H9 (cell line): ENCODE measurements at regions not wholly inside any gene's neighbourhood (a gene's known extent, or its start where the extent isn't known, plus 50 kb on each side); places are given as distances from the start of the nearest gene placed in this dataset.

ENCODE experiments used
- DNase-seq: peaks from one replicate; pipeline ENCODE4 v3.0.0-alpha.2; 2017
- H2AFZ ChIP-seq: one replicate; pipeline ENCODE4 v1.6.1; 2013; ENCODE audit warnings: mild to moderate bottlenecking, low read length, control low read depth, moderate library complexity
- H2AK5ac ChIP-seq: 2 replicates; pipeline ENCODE4 v1.6.1; 2013; ENCODE audit warnings: low read length, control low read depth, mixed read lengths; ENCODE audit not compliant: insufficient read length
- H2BK120ac ChIP-seq: one replicate; pipeline ENCODE4 v1.6.1; 2013; ENCODE audit warnings: low read depth, mild to moderate bottlenecking, low read length, control low read depth, inconsistent platforms; ENCODE audit not compliant: poor library complexity, severe bottlenecking
- H2BK12ac ChIP-seq: 2 replicates; pipeline ENCODE4 v1.6.1; 2013; ENCODE audit warnings: low read length, control low read depth, mixed read lengths, low read depth; ENCODE audit not compliant: insufficient read length
- H2BK15ac ChIP-seq: 2 replicates; pipeline ENCODE4 v1.6.1; 2013; ENCODE audit warnings: low read depth, low read length, control low read depth
- H2BK20ac ChIP-seq: one replicate; pipeline ENCODE4 v1.6.1; 2013; ENCODE audit warnings: low read depth, mild to moderate bottlenecking, low read length, control low read depth, inconsistent platforms; ENCODE audit not compliant: poor library complexity, severe bottlenecking
- H2BK5ac ChIP-seq: 2 replicates; pipeline ENCODE4 v1.6.1; 2013; ENCODE audit warnings: low read length, control low read depth, mixed read lengths; ENCODE audit not compliant: insufficient read length
- H3K14ac ChIP-seq: 2 replicates; pipeline ENCODE4 v1.6.1; 2013; ENCODE audit warnings: low read length, control low read depth; ENCODE audit not compliant: insufficient read depth
- H3K18ac ChIP-seq: 2 replicates; pipeline ENCODE4 v1.6.1; 2013; ENCODE audit warnings: low read depth, mild to moderate bottlenecking, mixed read lengths, low read length, control low read depth; ENCODE audit not compliant: insufficient read length
- H3K23ac ChIP-seq: 2 replicates; pipeline ENCODE4 v1.6.1; 2013; ENCODE audit warnings: low read length, control low read depth, mixed read lengths, low read depth; ENCODE audit not compliant: insufficient read length
- H3K23me2 ChIP-seq: 2 replicates; pipeline ENCODE4 v1.6.1; 2013; ENCODE audit warnings: low read depth, mild to moderate bottlenecking, mixed read lengths, low read length, control low read depth; ENCODE audit not compliant: insufficient read length, poor library complexity, severe bottlenecking
- H3K27ac ChIP-seq: 2 replicates; pipeline ENCODE4 v1.5.1; 2013; ENCODE audit warnings: low read length, control low read depth, mixed read lengths, low read depth; ENCODE audit not compliant: insufficient read length
- H3K27me3 ChIP-seq: 2 replicates; pipeline ENCODE4 v1.6.1; 2013; ENCODE audit warnings: low read length, control low read depth, inconsistent platforms; ENCODE audit not compliant: insufficient read depth
- H3K4ac ChIP-seq: 2 replicates; pipeline ENCODE4 v1.6.1; 2013; ENCODE audit warnings: low read depth, mild to moderate bottlenecking, control low read depth, inconsistent platforms, low read length, moderate library complexity
- H3K4me1 ChIP-seq: 2 replicates; pipeline ENCODE4 v1.6.1; 2013; ENCODE audit warnings: low read length, control low read depth, inconsistent platforms; ENCODE audit not compliant: insufficient read depth
- H3K4me2 ChIP-seq: 2 replicates; pipeline ENCODE4 v1.6.1; 2013; ENCODE audit warnings: low read length, control low read depth, mixed read lengths; ENCODE audit not compliant: insufficient read length, insufficient read depth
- H3K56ac ChIP-seq: 2 replicates; pipeline ENCODE4 v1.6.1; 2013; ENCODE audit warnings: low read depth, mild to moderate bottlenecking, mixed read lengths, low read length, control low read depth; ENCODE audit not compliant: insufficient read length
- H3K79me1 ChIP-seq: 2 replicates; pipeline ENCODE4 v1.6.1; 2013; ENCODE audit warnings: low read depth, mild to moderate bottlenecking, moderate library complexity, low read length, control low read depth, inconsistent platforms; ENCODE audit not compliant: insufficient read depth, poor library complexity, severe bottlenecking
- H3K79me2 ChIP-seq: 2 replicates; pipeline ENCODE4 v1.6.1; 2013; ENCODE audit warnings: low read length, control low read depth, inconsistent platforms; ENCODE audit not compliant: insufficient read depth
- H3K9ac ChIP-seq: 2 replicates; pipeline ENCODE4 v1.6.1; 2013; ENCODE audit warnings: low read length, control low read depth, mixed read lengths; ENCODE audit not compliant: insufficient read length; ENCODE audit errors: extremely low read depth
- H3K9me3 ChIP-seq: one replicate; pipeline ENCODE4 v1.6.1; 2013; ENCODE audit warnings: low read depth, low read length, inconsistent platforms; ENCODE audit not compliant: control insufficient read depth
- H3T11ph ChIP-seq: one replicate; pipeline ENCODE4 v1.6.1; 2013; ENCODE audit warnings: mild to moderate bottlenecking, low read length, control low read depth, inconsistent platforms
- H4K20me1 ChIP-seq: one replicate; pipeline ENCODE4 v1.6.1; 2013; ENCODE audit not compliant: control insufficient read depth, insufficient read length, insufficient read depth
- H4K5ac ChIP-seq: 2 replicates; pipeline ENCODE4 v1.6.1; 2013; ENCODE audit warnings: low read depth, mild to moderate bottlenecking, mixed read lengths, low read length, control low read depth; ENCODE audit not compliant: insufficient read length
- H4K8ac ChIP-seq: replicated peaks from 2 replicates; pipeline ENCODE4 v1.6.1; 2013; ENCODE audit warnings: low read length, control low read depth, mixed read lengths, low read depth; ENCODE audit not compliant: insufficient read length
- H4K91ac ChIP-seq: 2 replicates; pipeline ENCODE4 v1.6.1; 2013; ENCODE audit warnings: low read depth, mild to moderate bottlenecking, moderate library complexity, mixed read lengths, low read length, control low read depth; ENCODE audit not compliant: insufficient read length
- H3K27ac Mint-ChIP-seq, 3 experiments: 2 replicates in 2 of 3; 3 replicates in 1 of 3; pipeline ENCODE4 v1.8.0; 2020 to 2021; ENCODE audit warnings: mixed read lengths in 3 of 3, mild to moderate bottlenecking in 1 of 3, moderate library complexity in 1 of 3
- H3K27me3 Mint-ChIP-seq: 2 replicates; pipeline ENCODE4 v1.8.0; 2021; ENCODE audit warnings: low read depth, mild to moderate bottlenecking, moderate library complexity, mixed read lengths
- H3K36me3 Mint-ChIP-seq, 3 experiments: 2 replicates in 2 of 3; 3 replicates in 1 of 3; pipeline ENCODE4 v1.8.0; 2020 to 2021; ENCODE audit warnings: low read depth in 3 of 3, mixed read lengths in 3 of 3; ENCODE audit not compliant: insufficient read depth in 1 of 3
- H3K4me1 Mint-ChIP-seq, 2 experiments: 2 replicates each; pipeline ENCODE4 v1.8.0; 2020; ENCODE audit warnings: mixed read lengths in 2 of 2
- H3K4me3 Mint-ChIP-seq, 2 experiments: 2 replicates in 1 of 2; 3 replicates in 1 of 2; pipeline ENCODE4 v1.8.0; 2020 to 2021; ENCODE audit warnings: mild to moderate bottlenecking in 2 of 2, mixed read lengths in 2 of 2, moderate library complexity in 1 of 2
- H3K9me3 Mint-ChIP-seq, 2 experiments: 2 replicates in 1 of 2; 3 replicates in 1 of 2; pipeline ENCODE4 v1.8.0; 2020; ENCODE audit warnings: mild to moderate bottlenecking in 2 of 2, mixed read lengths in 2 of 2, moderate library complexity in 1 of 2
- WGBS: extraction: QIAGEN DNeasy Blood & Tissue Kit; methylation state at CpG from one replicate; pipeline ENCODE4 v1.1.7; 2013; ENCODE audit warnings: missing lambda C conversion rate, low lambda C conversion rate, mixed read lengths; ENCODE audit not compliant: insufficient read length; ENCODE audit errors: extremely low coverage; 5-methylcytosine and 5-hydroxymethylcytosine counted together
- TF ChIP-seq, protein P1 (sequence below): fragments of 200-600 bp; sonication (generic); conservative IDR thresholded peaks from 3 replicates; pipeline ENCODE4 v1.8.0; 2021; ENCODE audit warnings: antibody characterized with exemption, mild to moderate bottlenecking

DNA sequence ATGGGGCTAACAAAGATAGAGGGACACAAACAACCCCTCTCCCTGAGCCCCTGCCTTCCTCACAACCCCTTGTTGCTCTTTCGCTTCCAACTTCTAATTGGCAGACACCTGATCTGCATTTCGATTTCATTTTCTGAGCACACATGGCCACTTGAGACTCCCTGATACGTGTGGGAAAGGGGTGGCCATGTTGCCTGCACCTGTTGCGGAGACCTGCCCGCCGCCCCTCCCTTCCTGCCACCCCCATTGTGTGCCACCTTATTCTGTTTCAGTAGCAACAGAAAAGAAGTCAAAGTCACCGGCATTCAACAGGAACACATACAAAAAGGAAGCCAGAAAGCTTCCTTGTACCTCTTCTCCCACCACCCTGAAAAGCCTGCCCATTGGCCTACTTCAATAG lies 254.7 kb upstream of the SOX9 start:
- no peaks in the 10 kb centered on the region for H3K23me2 ChIP-seq
- no peaks in the 10 kb centered on the region for H3K4me1 ChIP-seq
- H3K23ac ChIP-seq: no peak overlapping the region
- peaks cover 2% of the 10 kb centered on the region; the same call in 1 of the 2 replicates for H3K27me3 Mint-ChIP-seq
- H3K9me3 Mint-ChIP-seq: no peaks in the 10 kb centered on the region
- no peaks in the 10 kb centered on the region for H3K9me3 ChIP-seq
- no peak overlapping the region for H3K18ac ChIP-seq
- H2BK15ac ChIP-seq: no peak overlapping the region
- no peak overlapping the region for H4K91ac ChIP-seq
- no peaks in the 10 kb centered on the region for H3K79me1 ChIP-seq
- no peak overlapping the region for H4K5ac ChIP-seq
- no peak overlapping the region for H2AK5ac ChIP-seq
- no peak overlapping the region for H3T11ph ChIP-seq
- no peak overlapping the region for H2BK20ac ChIP-seq
- H3K14ac ChIP-seq: no peak overlapping the region
- no peak overlapping the region for H3K4me2 ChIP-seq
- no CpG with 5 or more reads among the region's 7 CpGs for WGBS
- no peaks in the 10 kb centered on the region for H4K20me1 ChIP-seq
- no peak overlapping the region for H4K8ac ChIP-seq
- H3K4me3 Mint-ChIP-seq: no peak overlapping the region
- no peak overlapping the region for H3K27ac ChIP-seq
- DNase-seq: no peak
- H2BK5ac ChIP-seq: no peak overlapping the region
- TF ChIP-seq, protein P1, sequence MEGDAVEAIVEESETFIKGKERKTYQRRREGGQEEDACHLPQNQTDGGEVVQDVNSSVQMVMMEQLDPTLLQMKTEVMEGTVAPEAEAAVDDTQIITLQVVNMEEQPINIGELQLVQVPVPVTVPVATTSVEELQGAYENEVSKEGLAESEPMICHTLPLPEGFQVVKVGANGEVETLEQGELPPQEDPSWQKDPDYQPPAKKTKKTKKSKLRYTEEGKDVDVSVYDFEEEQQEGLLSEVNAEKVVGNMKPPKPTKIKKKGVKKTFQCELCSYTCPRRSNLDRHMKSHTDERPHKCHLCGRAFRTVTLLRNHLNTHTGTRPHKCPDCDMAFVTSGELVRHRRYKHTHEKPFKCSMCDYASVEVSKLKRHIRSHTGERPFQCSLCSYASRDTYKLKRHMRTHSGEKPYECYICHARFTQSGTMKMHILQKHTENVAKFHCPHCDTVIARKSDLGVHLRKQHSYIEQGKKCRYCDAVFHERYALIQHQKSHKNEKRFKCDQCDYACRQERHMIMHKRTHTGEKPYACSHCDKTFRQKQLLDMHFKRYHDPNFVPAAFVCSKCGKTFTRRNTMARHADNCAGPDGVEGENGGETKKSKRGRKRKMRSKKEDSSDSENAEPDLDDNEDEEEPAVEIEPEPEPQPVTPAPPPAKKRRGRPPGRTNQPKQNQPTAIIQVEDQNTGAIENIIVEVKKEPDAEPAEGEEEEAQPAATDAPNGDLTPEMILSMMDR: no peak
- H3K4ac ChIP-seq: no peak overlapping the region
- H3K27ac Mint-ChIP-seq: no peak overlapping the region
- H3K27me3 ChIP-seq: no peaks in the 10 kb centered on the region
- no peak overlapping the region for H3K56ac ChIP-seq
- H2BK120ac ChIP-seq: no peak overlapping the region
- H2BK12ac ChIP-seq: no peak overlapping the region
- H3K36me3 Mint-ChIP-seq: no peaks in the 10 kb centered on the region; a peak in 1 of 7 replicates
- no peaks in the 10 kb centered on the region for H3K79me2 ChIP-seq
- no peaks in the 10 kb centered on the region for H3K4me1 Mint-ChIP-seq
- H2AFZ ChIP-seq: no peak overlapping the region
- no peak overlapping the region for H3K9ac ChIP-seq
